CD4-positive, alpha-beta T cell treated with Interleukin-1 beta for 1 hour (primary cell): ENCODE measurements at regions not wholly inside any gene's neighbourhood (a gene's known extent, or its start where the extent isn't known, plus 50 kb on each side); places are given as distances from the start of the nearest gene placed in this dataset.

ENCODE experiments used
- DNase-seq, 2 donors: peaks; one replicate each; pipeline ENCODE4 v3.0.0-alpha.2; 2020 to 2022

DNA sequence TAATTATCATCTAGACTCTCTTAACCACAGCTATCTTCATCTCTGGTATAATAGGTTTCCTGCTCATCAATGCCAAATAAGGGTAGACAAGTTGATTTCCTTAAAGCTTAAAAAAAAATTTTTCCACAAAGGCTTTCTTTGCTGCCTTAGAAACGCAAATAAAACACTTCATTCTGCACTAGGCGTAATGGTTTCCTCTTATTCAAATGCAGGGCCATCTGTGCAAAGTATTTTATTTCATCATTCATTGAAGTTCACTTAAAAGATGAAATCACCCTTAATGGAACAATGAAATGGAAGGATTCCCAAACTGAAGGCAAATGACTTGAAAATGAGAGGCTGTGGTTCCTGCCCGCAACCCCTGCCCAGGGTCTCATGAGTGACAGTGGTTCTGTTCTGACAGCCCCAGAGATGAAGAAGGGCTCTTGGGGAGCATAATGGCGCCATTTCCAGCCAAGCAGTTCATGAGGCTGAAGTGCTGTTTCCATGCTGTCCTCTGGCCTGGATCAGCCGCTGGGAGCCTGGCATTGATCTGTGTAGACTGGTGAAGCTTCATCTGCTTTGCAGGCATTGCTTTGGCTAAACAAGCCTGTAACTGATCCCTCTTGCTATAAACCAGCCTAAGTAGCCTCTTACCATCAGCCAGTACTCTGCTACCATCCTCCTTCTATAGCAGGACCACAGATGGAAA is 276.9 kb upstream of the WWC1 start:
- DNase-seq = no peak

DNA sequence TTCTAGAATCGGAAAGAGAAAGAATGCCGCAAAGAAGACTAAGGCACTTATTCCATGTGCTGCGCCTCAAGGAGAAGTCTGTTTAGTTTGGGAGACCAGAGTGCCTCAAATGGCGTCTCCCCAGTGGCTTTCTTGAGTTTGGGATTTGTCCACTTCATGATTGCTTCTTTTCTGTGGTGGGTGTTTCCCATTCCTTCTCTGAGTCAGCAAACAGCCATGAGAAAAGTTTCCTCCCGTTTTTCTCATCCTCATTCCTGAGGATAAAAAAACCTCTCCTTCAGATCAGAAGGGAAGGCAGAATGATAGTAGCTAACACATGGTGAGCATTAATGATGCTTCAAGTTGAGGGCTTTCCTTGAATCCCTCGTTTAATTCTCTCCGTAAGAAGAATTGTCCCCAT is 275.9 kb upstream of the WWC1 start:
- no peak for DNase-seq

DNA sequence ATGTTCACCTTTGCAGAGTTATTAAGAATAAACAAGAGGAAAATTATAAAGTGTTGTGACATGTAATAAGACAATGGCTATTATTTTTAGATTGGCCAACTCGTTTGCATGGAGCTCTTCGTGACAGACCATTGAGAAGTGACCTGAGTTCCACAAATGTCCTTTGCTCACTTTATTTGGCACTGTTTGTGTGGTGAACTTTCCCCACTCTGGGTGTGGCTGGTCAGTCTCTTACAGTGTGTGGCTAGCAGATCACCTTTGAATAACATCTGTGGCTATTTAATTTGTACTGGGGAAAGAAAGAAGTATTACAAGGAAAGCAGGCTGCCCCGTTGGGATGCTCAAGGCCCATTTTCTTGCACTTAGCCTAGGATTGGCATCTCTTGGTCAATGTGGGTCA is 274.1 kb upstream of the WWC1 start:
- no peak for DNase-seq

DNA sequence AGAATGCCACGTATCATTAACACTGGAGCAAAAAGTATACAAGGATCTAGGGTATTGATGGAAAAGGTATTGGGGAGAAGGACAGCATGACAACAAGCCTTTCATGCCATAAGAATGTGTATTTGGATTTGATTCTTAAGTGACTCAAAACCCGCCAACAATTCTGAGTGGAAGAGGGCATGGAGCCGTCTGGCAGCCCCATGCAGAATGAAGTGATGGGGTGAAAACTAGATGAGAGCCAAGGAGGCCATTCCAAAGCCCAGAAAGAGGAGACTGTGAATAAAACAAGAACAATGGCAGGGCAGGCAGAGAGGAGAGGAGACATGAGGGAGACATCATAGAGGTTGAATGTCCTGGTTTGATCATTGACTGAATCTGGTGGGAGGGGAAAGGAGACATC is 272.3 kb upstream of the WWC1 start:
- DNase-seq = no peak

DNA sequence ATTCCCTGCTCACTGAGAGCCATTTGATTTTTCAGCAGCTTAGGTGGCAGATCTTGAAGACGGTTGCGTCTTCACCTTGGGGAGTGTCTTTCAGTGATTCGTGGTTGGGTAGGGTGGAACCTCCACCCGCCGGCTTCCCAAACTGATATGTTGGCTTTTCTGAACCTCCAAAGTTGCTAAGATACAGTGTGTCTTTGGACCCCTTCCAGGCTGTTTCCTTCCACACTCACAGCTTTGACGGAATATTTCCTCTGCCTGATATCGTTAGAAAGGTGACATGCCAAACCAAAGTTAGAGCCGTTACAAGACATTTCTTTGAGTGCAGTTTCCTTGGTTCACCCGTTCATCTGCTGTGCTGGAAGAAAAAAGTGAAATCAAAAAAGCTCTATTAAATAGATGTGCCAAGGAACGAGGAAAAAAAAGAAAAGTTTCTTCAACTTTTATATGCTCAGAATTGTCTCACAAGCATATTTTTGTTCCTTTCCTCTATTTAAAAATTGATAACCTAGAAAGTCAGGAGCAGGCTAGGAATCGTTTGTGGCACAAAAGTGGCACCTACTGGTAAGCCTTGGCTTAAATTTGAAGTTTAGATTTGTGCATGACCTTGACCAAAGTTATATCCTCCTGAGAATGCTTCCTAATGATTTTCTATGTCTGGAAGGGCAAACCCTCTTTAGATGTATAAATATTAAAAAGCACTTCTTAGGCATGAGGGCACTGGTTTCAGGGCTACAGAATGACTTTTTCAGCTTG is 270.7 kb upstream of the WWC1 start:
- no peak for DNase-seq

DNA sequence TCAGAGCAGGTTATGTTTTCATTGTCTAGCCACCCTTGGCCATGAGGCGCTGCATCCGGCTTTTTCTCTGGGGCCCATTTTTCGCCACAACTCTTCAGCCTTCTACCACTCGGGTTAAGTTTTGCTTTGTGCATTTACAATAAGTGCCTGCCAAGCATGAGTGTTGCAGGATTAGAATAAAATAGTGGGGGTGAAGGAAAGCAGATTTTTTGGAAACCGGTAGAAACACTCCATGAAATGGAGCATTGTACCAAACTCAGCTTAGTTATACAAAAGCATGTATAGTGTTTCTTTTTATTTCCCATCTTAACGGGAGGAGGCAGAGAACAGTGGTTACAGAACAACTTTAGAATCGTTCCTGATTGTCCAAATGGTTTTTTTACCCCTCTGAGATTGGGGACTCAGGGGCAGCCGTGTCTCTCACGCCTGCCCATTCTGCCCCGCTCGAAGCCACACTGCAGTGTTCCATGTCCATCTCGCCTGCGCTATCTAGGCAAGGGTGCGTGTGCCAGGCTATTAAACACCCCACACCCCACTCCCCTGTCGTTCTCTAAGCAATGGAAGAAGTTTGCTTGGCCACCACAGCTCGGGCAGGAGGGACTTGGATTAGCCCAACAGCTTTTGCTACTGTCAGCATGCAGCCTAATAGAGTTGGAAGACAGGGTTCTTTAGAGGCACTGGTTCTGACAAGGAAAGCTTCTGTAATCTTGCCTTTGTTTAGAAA is 268.8 kb upstream of the WWC1 start:
- DNase-seq = no peak

DNA sequence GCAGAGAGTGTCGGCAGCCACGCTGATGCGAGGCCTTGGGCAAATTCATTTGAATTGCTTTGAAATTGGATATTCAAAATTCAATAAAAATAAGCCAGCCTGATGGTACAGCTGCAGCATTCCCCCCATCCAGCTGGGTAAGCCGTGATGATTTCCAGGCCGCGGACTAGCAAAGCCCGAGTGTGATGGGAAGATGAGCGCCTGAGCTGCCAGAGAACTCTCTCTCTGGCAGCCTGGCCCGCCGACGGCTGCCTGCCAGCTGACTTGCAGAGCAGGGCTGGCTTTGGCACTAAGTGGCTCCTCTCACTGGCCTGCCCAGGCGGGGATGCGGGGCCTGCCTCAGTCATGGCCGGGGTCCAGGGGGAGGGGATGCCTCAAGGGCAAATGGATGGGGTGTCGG is 268.3 kb upstream of the WWC1 start:
- DNase-seq = no peak

DNA sequence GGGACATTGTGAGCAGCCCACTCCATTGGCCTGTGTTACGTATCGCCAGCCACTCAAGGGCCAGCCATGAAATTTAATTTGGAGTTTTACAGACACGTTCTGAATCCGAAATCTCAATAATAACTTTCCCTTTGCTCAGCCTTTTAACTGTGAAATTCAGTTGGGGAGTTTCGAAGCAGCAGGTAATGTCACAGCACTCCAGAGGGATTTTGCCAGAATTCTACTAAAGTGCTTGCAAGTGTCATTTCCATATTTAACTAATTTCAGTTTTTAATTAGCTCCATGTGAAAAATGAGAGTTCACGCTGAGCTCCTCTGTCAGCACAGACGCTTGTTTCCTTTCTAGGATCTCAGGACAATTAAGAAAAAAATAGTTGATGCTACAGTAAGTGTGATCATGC is 267.1 kb upstream of the WWC1 start:
- no peak for DNase-seq

DNA sequence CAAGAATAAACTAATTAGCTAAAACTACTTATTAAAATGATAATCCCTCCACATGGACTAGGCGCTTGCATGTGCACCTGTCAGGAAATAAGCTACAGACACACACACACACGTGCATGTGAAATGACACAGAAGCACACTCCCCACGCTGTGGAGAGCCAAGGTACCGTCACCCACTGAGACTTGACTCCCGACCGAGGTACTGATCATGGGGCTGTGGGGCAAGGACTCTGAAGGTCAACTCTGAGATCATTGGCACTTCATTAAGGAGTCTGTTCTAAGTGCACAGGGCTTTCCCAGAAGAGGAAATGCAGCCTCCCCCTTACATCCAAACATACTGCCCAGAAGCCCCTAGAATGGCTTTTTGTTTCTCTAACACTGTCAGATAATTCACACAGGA is 264.4 kb upstream of the WWC1 start:
- DNase-seq = no peak

DNA sequence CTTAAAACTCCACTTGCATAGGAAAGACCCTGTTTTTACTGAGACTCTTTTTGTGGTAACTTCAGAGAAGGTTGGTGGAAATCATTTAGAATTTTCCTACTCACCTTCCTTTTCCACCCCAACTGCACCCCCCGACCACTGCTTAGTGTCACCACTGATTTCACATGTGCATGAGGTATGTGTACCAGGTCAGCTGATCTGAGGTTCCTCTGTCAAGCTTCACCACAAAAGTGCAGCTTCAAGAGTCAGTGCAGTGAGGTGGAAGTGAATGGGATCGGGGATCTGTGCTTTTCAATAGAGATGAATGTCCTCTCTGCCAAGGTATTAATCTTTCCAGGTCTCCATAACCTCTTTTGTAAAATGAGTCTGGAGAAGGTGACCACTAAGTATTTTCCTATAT is 260.5 kb upstream of the WWC1 start:
- no peak for DNase-seq

DNA sequence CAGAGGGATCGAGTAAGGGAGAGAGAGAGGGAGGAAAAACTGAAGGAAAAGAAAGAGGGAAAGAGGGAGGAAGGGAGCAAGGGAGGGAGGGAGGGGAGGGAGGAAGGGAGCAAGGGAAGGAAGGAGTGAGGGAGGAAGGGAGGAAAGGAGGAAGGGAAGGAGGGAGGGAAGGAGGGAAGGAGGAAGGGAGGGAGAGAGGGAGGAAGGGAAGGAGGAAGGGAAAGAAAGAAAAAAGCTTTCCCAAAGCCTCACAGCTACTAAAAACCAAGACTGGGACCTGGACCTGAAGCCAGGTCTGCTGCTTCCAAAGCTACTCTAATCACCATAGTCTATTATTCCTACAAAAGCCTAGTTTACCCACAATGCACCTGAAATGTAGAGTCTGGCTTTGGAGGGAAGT is 259.8 kb upstream of the WWC1 start:
- no peak for DNase-seq

DNA sequence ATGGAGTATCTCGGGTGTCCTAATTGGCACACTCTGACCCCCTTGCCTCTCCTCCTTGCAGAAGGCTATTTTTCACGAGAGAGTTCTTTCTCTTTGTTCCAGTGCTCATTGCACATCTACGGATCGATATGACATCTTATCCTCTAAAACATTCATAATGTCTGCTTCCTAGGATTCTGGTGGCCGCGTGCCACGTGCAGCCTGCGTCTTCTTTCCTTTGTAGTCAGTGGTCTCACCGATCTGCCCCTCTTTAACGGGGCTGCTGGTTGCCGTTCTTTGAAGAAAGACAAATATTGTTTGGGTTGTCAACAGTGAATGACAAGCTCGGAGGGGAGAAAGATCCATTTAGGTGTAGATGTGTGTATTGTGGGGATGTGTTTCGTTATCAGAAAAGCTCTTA is 252.4 kb upstream of the WWC1 start:
- DNase-seq = no peak

DNA sequence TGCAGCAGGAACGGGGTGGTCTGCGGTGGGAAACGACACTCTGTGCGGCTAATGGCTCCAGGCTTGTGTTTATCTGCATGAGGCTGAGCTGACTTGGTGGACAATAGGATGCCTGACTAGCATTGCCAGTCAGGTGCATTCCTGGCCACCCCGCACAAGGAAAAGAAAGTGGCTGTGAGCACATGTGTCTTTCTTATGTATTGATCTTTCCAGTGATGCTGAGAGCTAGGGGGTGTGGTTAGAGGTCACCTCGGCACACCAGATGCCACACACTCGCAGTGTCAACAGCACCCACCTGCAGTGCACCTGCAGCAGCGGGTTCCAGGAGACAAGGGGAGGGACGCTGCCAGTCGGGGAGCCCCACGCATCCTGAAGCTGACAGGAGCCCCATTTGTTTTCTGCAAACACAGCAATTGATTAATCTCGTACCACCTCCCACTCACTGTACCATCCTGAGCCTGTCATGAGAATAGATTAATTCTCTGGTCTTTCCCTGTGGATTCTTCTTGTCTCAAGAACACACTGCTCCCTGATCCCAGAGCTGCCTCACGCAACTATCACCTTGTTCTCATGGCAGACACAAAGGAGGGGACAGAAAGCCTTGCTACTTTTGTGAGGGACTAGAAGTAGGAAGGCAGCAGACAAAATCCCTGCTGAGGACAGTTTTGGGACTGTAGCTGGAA is 251.7 kb upstream of the WWC1 start:
- DNase-seq = no peak

DNA sequence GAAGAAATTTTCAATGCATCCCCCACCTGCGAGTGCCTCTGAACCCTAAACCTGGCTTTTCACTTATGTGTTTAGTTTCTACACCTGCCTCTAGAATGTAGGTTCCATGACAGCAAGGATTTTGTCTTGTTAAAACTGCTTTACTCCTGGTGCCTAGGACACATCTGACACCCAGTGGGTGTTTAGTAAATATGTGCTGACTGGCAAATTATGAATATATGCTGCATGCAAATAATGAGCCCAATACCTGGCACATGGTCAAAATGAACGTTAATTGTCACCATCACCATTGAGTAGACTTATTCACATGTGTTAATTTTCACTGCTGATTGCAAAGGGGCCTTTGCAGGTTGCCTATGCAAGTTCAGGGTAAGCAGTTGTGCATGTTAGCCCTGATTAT is 249.9 kb upstream of the WWC1 start:
- DNase-seq = no peak

DNA sequence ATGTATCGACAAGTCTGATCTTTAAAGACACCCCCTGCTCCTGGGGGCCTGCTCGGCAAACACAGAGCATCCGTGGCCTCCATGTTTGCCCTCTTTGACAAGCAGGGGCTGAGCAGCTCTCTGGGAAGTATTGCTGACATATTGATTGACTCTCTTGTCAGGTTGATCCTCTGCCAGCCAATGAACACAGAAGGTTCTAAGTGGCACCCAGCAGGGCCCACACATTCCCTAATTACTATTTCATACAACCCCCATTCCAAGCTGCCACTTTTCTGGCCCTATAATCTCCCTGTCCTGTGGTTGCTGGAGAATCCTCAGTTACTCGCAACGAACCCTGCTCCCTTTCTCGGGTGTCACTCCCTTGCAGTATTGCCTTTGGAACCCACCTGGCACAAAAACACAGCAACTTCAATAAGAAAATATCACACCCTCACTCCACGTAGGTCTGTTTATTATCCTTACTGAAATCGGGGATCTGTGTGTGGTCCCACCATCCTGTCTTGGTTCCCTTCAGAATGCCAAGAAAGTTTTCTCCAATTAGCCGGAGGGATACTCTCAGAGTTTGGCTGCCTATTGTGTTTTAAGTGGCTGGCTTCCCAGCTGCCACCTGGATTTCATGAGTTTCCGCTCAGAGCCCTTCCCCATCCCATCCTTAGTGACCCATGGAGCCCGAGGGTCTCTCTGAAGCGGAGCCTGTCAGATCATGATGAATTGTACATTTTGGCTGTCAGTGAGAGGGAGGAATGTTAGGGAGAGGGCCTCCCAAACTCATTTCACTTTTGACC is 249.0 kb upstream of the WWC1 start:
- no peak for DNase-seq

DNA sequence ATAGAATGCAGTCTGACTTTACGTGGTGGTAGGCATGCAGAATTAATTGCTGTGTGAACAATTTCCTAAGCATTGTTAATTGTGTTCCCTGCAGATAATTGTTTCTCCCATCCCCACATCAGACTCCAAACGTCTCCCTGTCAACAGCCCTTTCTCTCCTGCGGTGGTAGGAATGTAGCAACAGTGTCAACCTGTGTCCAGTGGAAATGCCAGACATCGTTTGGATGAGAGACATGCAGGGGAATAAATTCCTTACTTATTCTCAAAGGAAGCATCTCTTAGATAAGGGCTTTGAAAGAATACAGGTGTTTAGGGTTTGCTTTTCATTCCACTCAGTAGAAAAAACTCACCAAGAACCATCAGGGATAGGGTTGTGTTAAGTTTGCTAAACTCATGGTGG is 245.3 kb upstream of the WWC1 start:
- DNase-seq = no peak

DNA sequence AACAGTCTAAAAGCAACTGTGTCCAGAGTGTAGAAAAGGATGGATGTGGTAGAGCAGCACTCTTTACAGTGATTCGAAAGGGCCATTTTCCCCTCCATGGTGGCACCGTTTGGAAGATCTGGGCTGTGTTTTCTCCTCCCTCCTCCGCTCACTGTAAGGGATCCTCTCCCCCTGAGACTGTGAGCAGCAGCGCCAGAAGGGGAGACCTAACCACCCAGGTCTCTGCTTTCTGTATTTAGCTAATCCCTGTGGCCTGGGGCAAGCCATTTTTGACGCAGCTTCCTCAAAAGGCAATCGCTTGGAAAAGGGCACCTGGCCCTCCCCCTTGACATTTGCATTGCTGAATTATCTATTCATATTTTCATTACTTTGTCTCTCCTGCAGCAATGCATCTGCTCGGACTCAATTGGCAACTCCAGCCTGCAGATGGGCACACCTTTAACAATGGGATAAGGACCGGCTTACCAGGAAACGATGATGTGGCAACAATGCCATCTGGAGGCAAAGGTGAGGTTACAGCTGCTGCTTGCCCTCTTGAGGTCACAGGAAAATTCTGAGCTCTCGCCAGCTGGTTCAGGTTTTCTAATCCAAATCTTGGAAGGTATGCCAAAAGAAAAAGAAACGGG is 244.3 kb upstream of the WWC1 start:
- no peak for DNase-seq

DNA sequence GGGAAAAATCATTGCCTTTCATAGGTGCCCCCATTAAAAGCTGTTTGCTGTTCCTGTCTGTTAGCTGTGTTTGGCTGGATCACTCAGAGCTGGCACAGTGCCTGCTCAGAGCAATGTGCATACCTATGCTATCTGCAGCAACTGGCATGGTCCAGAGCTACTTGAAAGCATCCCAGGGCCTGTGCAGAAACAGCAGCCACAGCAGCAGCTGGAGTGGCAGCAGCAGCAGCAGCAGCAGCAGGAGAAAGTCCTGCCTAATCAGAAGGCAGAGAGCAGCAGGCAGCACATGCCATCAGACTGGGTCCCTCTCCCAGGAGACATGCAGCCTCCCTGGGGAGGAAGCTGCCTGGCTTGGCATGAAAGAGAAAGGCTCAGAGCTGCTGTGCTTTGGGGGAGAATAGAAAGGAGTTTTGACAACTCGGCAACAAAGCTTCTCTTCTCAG is 243.8 kb upstream of the WWC1 start:
- DNase-seq = no peak

DNA sequence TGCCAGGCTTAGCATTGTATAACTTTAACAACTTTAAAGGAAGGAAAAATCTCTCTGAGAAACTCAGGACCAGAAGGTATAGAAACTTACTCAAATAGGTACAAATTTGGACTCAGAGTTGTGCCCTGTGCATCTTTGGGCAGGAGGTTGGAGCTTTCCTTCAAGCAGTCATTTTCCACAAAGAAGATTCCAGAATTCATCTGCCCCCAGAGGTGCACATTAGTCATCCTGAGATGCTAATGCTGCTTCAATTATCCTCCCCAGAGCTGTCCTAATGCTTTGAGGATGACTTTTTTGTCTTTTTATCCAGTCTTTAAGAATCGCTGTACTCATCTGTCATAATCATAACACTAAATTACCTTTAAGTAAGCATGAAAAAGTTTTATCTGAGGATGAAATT is 243.0 kb upstream of the WWC1 start:
- no peak for DNase-seq

DNA sequence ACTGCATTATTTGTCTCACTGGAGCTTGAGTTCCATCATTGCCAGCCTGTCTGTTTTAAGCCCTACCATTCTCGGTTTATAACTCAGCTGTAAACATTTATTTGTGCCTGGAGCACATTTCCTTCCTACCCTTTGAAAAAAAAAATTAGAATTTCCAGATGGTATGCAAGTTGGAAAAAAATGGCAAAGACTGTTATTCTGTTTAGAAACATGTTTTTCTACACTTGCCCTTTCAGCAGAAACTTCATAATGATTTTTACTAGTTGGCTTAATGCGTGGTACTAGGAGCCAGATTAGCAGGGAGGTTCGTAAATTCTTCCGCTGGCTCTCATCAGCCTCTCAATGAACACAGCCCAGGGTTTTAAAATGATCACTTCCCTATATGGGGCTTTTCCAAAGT is 238.8 kb upstream of the WWC1 start:
- no peak for DNase-seq

DNA sequence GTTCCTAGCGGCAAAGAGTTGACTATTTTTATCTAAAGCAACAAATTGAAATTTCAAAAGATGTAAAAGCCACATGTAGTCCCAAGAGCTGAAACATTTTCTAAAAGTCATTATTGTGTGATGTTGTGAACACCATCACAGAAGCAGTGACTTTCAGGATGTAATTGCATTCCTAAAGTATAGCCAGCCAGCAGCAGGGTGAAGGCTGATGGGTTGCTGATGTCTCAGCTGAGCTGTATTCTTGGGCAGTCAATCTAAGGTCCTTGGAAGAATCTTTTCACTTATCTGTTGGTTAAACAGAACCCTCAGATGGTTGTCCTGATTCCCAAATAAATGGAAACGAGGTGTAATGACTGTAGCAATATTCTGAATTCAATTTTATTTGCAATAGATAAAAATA is 237.4 kb upstream of the WWC1 start:
- DNase-seq = no peak

DNA sequence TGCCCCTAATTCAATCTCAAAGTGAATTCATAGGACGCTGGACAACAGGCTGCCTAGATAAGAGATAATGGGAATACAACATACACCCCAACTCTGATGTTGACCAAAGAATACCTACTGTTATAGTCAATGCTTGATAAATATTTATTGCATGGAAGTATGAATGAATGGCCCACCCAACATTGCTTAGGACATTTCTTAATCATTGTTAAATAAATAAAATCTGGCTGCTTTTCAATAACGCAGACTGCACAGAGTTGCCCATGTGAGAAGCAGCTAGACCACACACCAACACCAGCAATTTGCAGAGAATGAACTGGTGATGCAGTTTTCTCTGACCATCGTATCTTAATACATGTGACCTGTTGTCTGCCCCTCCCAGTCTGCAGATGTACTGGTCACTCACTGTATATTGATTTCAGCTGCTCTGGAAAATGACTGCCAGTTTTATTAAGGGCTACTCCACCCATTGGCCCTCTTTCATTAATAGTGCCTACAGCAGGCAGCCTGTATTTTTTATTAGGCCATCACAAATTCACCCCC is 236.2 kb upstream of the WWC1 start:
- DNase-seq = no peak
